NCI-H2029 treated with DMSO at 0.1 percent for 48 hours (cell line): ENCODE measurements at regions not wholly inside any gene's neighbourhood (a gene's known extent, or its start where the extent isn't known, plus 50 kb on each side); places are given as distances from the start of the nearest gene placed in this dataset.
"Not testable (repeated sequence)": the region's sequence is repeated elsewhere in the genome, so short reads cannot be mapped to it uniquely, and the experiment has no call there.

Experiments
- DNase-seq: peaks from one replicate; lab custom pipeline; 2025; lab: John Stamatoyannopoulos, UW

DNA sequence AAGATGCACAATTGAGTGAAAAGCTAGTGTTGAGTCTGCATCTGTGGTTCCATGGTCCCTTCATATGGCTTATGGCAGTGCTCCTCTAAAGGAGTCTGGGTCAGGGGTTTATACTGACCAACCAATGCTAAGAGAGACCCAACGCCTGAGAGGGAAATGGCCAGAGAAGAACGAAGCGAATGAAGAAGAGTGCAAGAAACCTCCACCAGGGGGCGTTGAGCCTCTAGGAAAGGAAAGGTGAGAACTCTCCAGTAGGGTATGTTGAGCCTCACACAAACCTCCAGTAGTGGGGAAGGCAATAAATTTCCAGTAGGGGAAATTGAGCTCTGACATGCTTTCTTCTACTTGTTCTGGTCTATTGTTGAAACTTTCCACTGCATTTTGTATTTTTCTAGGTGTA, 470.6 kb downstream of the PRDM9 start:
- DNase-seq = no peak

DNA sequence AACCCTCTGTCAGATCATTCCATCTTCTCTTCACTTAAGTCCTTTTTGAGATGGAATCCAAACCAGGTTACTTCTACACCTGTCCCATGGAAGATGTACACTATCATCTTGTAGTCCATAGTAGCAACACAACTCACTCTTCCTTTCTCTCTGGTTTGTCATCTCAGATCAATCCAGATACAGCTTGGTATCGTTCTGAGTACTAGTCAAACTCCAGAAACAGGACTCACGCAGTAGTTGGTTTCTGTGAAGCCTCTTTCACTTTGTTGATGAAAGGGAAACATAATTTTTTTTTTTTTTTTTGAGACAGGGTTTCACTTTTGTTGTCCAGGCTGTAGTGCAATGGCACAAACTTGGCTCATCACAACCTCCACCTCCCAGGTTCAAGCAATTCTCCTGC, 484.0 kb downstream of the PRDM9 start:
- no peak for DNase-seq

DNA sequence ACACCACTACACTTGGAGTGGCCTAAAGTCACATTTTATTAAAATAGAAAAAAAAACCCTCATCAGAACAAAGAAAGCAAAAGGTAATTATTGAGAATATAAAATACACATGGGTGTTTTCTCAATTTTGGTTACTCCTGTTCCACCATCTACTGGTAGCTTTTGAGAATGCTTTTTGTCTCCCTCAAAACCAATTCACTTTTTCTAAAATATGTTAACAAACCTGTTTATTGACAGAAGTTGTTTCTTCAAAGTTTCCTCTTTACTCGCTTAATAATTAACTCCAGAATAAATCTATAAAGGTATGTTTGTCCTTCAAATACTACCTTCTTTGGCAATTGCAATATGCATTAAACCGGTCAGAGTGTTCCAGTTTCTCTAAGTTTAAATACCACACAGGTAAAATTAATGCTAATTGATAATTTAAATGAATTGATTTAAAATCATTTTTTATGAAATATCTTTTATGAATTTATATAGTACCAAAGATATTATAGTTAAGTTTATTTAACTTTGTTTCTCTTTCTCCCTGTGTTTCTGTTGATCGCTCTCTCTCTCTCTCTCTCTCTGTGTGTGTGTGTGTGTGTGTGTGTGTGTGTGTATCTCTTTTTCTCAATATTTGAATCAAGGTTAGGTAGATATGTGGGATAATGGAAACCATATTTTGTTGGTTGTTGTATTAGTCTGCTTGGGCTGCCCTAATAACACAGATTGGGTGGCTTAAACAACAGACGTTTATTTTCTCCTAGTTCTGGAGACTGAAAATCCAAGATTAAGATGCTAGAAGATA, 487.4 kb downstream of the PRDM9 start:
- no peak for DNase-seq

DNA sequence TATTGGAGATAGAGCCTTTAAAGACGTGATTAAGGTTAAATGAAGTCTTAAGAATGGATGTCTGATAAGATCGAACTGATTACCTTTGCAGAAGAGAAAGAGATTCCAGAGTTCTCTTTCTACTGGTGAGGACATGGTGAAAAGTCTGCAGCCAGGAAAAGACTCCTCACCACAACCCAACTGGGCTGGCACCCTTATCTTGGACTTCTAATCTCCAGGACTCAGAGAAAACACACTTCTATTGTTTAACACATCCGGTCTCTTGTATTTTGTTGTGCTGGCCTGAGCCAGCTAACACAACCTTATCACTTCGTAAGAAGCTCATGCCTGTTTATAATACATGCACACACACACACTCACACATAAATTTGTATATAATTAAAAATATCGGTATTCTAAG, 489.1 kb downstream of the PRDM9 start:
- no peak for DNase-seq

DNA sequence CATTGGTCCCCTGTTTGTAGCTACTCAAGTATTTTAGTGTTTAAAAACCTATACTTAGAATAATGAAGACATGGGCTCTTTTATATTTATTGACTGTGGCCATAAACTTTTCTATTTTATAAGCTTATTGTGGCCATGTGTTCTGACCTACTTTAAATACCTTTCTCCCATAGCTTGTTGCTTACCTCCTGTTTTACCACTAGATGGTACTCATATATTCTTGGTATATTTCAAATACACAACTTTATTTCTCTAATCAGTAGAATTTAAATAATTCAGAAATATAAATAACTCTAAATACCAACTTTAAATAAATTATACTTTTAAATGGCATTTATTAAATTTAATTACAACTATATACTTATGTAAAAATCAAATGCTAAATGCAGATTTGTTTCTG, 498.0 kb downstream of the PRDM9 start:
- no peak for DNase-seq

DNA sequence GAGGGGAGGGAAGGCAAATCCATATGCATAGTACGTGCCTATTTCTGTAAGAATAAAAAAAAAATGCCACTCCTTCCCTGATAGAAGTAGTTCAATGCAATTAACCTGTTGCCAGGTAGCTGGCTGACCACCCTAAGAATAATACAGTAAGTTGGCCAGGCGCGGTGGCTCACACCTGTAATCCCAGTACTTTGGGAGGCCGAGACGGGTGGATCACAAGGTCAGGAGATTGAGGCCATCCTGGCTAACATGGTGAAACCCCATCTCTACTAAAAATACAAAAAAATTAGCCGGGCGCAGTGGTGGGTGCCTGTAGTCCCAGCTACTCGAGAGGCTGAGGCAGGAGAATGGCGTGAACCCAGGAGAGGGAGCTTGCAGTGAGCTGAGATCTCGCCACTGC, 510.3 kb downstream of the PRDM9 start:
- not testable (repeated sequence) for DNase-seq

DNA sequence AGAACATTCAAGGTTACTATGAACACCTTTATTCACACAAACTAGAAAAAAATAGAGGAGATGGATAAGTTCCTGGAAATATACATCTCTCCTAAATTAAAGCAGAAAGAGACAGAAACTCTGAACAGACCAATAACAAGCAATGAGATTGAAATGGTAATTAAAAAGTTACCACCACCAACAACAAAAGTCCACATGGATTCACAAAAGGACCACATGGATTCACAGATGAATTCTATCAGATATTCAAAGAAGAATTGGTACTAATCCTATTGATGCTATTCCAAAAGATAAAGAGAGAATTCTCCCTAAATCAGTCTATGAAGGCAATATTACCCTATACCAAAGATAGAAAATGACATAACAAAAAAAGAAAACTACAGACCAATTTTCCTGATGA, 518.9 kb downstream of the PRDM9 start:
- no peak for DNase-seq

DNA sequence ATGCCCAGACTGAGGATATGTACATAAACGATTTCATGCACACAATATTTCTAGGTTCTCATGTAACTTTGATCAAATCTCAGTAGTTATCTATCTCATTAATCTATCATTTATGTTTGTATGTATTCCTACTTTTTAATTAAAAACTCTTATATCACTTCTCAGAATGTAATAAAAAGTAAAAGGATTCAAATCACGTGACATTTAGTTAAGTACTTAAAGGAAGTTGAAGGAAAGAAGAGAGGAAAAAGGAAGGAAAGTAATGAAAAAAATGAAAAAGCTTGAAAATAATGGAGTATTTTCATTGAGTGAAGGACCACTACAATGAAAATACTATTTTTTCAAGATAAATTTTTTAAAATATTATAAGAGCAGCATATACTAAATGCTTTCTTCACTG, 535.3 kb downstream of the PRDM9 start:
- DNase-seq = no peak

DNA sequence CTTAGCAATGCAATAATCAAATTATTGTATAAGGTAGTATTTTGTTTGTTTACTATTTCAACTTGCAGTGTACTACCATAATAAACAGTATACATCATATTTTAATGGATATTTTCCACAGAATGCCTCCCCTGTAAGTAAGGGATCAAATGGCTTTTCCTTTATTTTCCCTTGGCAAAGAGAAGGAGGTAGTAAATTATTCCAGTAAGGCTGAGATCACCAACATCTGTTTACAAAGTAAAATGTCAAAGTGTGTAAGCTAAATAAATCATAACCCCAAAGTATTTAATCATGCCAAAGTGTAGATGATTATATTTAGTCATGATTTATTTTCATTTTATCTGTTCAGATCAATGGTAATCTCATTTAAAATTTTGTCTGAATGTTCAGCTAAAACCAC, 537.6 kb downstream of the PRDM9 start:
- DNase-seq = no peak

DNA sequence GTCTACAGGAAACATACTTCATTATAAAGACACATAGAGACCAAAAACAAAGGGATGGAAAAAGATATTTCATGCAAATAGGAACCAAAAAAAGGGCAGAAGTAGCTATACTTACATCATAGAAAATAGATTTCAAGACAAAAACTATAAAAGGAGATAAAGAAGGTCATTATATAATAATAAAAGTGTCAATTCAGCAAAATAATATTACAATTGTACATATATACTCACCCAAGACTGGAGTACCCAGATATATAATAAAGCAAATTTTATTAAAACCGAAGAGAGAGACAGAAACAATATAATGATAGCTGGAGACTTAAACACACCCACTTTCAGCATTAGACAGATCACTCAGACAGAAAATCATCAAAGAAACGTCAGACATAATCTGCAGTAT, 546.3 kb downstream of the PRDM9 start:
- DNase-seq = no peak

DNA sequence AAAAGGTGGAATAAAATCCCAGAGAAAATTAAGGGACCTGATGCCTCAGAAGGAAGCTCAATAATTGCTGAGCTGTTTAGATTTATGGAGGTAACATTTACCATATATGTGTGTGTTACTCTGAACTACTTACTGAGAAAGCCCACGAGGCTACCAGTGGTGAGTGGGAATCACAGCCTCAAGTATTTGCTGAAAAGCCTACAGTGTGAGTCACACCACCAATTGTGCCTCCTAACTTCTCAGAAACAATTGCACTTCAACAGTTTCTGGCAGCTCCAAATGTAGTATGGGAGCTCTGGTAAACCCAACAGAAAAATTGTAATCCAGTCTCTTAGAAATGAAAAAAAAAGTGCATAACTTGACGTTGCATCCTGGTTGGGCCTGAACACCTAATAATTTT, 551.6 kb downstream of the PRDM9 start:
- DNase-seq = no peak

DNA sequence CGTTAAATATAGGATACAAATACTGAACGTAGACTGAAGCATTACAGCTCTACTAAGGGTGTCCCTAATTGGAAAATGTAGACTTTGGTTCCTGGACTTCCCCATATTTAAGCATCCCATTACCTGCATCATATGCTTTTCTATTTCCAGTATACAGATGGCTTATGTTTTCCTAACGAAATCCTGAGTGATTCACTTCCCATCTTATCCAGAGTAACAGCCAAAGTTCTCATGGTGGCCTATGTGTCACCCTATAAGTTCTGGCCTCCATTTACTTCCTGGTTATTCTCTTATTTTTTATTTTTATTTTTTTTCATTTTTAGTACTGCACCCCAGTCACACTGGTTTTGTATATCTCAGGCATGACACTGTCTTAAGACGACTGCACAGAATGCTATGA, 552.3 kb downstream of the PRDM9 start:
- DNase-seq = no peak

DNA sequence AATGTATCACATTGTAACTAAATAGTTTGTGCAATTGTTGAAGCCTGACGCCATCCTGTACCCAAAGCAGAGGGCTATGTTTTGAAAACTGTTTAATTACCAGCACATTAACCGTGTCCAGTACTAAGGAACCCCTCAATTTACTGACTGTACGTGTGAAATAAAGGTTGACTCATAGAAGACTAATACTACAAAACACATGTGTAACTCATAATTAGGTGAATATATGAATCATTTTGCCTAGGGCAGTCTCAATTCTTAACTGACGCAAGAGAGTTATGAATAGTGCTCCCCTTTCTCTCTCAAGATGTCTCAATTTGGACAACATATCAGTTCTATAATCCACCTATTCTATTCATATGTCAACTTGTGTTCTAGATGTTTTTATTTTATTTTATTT, 558.4 kb downstream of the PRDM9 start:
- no peak for DNase-seq

DNA sequence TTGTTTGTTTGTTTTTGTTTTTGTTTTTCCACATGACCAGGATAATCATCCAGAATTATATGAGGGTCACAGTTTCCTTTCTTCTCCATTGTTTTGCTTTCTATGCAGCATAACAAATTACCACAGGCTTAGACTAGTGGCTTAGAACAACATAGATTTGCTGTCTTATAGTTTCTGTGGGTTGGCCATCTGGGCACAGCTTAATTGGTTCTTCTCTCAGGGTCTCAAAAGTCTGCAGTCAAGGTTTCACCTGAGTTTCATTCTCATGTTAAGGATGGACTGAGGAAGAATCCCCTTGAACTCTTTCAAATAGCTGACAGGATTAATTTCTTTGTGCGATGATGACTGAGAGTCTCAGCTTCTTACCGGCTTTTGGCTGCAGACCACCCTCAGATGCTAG, 559.8 kb downstream of the PRDM9 start:
- no peak for DNase-seq

DNA sequence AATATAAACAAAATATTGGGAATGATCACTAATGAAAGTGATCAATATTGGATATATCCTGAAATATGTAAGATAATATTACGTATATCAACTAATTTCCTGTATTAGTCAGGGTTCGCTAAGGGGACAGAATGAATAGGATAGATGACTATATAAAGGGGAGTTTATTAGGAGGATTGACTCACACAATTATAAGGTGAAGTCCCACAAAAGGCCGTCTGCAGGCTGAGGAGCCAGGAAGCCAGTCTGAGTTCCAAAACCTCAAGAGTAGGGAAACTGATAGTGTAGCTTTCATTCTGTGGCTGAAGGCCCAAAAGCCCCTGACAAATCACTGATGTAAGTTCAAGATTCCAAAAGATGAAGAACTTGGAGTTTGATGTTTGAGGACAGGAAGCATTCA, 561.1 kb downstream of the PRDM9 start:
- no peak for DNase-seq

DNA sequence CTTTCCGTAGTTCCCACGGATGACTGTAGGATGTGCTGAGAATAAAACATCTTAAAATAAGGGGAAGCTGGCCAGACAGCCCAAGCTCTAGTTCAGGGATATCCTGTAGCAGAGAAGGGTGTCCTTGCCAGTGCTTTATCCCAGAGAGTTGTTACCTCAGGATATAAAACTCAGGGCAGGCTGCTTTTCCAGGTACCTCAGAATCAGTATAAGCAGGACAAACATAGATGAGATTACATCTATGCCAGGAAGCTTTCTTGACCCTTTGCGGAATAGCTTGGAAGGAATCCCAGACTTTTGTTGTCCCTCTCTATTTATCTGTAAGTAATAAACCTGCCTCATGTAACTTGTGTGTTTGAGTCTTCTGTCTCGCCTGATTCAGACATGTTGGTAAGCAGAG, 565.7 kb downstream of the PRDM9 start:
- no peak for DNase-seq

DNA sequence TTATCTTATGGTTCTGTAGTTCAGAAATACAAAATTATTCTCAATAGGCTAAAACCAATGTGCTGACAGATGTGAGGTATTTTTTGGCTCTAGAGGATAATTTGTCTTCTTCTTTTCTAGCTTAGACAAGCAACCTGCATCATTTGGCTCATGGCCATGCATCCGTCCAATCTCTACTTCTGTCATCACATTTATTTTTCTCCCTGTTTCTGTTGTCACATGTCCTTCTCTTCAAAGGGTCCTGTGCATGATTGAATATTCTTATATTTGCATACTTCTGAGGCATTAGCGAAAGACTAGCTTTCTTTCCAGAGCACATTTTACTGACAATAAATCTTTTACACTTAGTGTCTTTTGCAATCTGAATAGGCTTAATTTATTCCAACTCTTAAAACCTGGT, 564.7 kb downstream of the CDH10 start:
- DNase-seq = no peak

DNA sequence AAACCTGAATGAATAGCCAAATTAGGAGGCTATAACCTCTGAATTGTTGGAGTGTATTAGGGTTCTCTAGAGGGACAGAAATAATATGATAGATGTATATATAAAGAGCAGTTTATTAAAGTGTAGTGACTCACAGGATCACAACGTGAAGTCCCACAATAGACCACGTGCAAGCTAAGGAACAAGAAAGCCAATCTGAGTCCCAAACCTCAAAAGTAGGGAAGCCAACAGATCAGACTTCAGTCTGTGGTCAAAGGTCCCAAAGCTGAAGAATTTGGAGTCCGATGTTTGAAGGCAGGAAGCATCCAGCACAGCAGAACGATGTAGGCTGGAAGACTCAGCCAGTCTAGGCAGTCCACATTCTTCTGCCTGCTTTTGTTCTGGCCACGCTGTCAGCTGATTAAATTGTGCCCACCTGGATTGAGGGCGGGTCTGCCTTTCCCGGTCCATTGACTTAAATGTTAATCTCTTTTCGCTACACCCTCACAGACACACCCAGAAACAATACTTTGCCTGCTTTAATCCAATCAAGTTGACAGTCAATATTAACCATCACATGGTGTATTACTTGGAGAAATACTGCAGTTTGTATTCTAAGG, 550.6 kb downstream of the CDH10 start:
- DNase-seq = no peak

DNA sequence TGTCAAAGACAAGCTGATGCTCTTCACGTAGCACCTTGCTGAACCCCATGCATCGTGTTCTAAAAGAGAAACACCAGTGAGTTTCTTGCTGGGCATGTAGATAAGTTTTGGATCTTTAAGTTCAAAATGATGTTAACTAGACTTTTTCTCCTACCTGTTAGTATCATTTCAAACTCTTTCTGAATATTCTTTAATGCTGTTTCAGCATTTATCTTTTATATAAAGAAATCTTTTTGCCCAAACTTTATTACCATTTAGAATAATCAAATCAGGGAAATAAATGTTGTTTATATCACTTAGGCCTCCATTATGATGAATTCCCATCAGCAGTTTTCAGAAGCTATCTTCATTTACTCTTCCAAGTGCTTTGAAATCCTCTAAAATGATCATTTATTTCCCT, 542.8 kb downstream of the CDH10 start:
- DNase-seq = no peak

DNA sequence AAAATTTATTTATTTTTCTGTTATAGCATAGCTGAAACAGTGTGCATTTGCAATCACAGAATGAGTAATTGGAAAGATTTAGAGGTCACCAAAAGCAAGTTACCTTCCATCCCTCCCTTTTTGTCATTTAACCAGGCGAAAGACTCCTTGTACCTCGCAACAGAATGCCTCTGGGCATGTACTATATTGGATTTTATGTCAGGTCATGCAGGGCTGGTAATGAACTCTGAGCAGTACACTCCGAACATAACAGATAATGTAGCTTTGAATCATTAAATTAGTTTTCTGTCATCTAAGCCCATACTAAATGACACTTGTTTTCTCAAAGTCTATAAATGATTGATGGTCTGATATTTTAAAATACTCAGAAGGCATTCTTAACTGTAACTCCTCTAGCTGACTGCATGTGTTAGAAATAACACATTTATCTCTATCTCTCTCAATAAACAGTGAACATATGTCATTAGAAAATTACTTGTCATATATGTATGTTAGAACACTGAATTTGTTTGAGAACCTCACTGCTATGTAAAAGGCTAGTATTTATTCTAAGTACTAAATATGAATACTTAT, 541.2 kb downstream of the CDH10 start:
- DNase-seq = no peak

DNA sequence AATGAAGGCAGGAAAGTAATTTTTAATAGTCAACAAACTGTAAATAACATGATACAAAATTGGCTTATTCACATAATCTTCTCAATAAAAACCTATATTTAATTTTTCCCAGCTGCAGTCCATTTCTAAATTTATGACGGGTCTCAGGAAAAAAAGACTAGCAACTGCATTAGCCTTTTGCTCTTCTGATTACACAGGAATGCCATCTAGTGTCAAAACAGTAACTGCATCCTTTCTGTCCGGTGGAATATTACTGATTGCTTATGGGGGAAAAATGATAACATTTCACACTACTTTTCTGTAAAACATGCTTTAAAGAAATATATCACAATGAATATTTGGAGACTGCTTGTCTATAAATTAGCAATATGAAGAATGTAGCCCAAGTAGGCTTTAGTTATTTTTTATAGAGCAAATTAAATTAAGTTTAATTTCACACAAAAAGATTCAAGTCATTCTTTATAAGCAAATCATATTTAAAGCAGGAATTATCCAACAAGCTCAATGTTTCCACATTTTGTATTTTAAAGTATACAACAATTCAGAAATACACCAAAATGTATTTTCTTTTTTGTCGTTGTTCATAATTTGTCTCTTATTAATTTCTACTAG, 534.7 kb downstream of the CDH10 start:
- DNase-seq = no peak

DNA sequence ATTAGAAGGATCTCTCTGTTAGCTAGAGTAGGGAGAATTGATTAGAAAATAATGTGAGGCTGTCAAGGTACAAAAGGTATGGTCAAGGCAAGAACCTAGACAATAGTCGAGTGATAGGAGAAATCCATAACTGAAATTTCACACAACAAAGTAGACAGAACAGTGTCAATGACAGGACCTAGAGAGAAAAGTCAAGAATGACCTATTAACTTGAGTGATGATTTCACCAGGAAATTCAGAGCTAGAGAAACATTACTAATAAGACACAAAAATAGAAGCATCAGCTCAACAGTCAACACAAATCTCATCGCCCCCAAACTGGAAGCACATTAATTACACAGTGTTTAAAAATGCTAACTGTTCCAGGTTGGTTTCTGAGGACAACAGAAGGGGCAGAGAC, 532.4 kb downstream of the CDH10 start:
- no peak for DNase-seq

DNA sequence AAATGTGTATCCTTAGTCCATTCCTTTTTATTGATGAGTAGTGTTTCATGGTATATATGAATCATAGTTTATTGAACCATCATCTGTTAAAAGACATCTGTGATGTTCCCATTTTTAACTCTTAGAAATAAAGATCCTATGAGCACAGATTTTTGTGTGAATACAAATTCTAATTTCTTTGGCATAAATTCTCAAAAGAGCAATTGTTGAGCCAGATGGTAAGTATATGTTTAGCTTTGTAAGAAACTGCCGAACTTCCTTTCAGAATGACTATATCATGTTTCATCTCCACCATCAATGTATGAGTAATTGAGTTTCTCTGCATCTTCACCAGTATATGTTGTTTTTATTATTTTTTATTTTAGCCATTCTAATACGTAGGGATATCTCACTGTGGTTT, 526.4 kb downstream of the CDH10 start:
- no peak for DNase-seq
